ENCODE measurements at regions not wholly inside any gene's neighbourhood (a gene's known extent, or its start where the extent isn't known, plus 50 kb on each side); places are given as distances from the start of the nearest gene placed in this dataset.

- no peak for DNase-seq
- H3K4me1 Mint-ChIP-seq, result no peaks in the 10 kb centered on the region
- peaks cover 13% of the 10 kb centered on the region for H3K27me3 Mint-ChIP-seq
- H3K36me3 Mint-ChIP-seq (ENCODE audit: low read depth), result no peaks in the 10 kb centered on the region
- H3K9me3 Mint-ChIP-seq, result no peaks in the 10 kb centered on the region
- POLR2A ChIA-PET, result no interaction called here
- CTCF ChIA-PET, result no interaction called here
- no peak overlapping the region for H3K27ac Mint-ChIP-seq
- H3K4me3 Mint-ChIP-seq, result no peak overlapping the region
Observed at GRCh38 chr12:116628989-116629388, 69.8 kb downstream of the MAP1LC3B2 start.

- Mint-ChIP-seq H3K4me1 (no peaks in the 10 kb centered on the region), H3K36me3 (ENCODE audit: low read depth) (no peaks in the 10 kb centered on the region), H3K27ac (no peak overlapping the region), H3K4me3 (no peak overlapping the region), H3K9me3 (no peaks in the 10 kb centered on the region), H3K27me3 (peaks cover 12% of the 10 kb centered on the region)
- DNase-seq, result no peak
- CTCF ChIA-PET, result no interaction called here
- POLR2A ChIA-PET, result no interaction called here
Observed at GRCh38 chr12:116628450-116628793, 69.2 kb downstream of the MAP1LC3B2 start.
